ENCODE measurements at regions not wholly inside any gene's neighbourhood (a gene's known extent, or its start where the extent isn't known, plus 50 kb on each side); places are given as distances from the start of the nearest gene placed in this dataset.

GRCh38 chr16:65525707-65526106 lies 403.8 kb upstream of the CDH11 start:
- TF ChIP-seq CTCF (IDR thresholded peaks at IDR 0.05; ENCODE audit: low read length, missing control alignments) = peak; percentile 12
- no peak for DNase-seq (ENCODE audit: low read depth)
- no peak overlapping the region for H3K4me3 ChIP-seq (replicated peaks; ENCODE audit: low read depth, low read length)

GRCh38 chr16:65524997-65525396 lies 403.1 kb upstream of the CDH11 start:
- DNase-seq (ENCODE audit: low read depth) = peak; percentile 81
- no peak overlapping the region for H3K4me3 ChIP-seq (replicated peaks; ENCODE audit: low read depth, low read length)
- TF ChIP-seq CTCF (IDR thresholded peaks at IDR 0.05; ENCODE audit: low read length, missing control alignments) = no peak

GRCh38 chr16:65524231-65524630 lies 402.4 kb upstream of the CDH11 start:
- no peak for TF ChIP-seq CTCF (IDR thresholded peaks at IDR 0.05; ENCODE audit: low read length, missing control alignments)
- H3K4me3 ChIP-seq (replicated peaks; ENCODE audit: low read depth, low read length) = no peak overlapping the region
- no peak for DNase-seq (ENCODE audit: low read depth)

- no peak for TF ChIP-seq CTCF (IDR thresholded peaks at IDR 0.05; ENCODE audit: low read length, missing control alignments)
- H3K4me3 ChIP-seq (replicated peaks; ENCODE audit: low read depth, low read length) = no peak overlapping the region
- no peak for DNase-seq (ENCODE audit: low read depth)
Observed at GRCh38 chr16:65523283-65523944, 401.6 kb upstream of the CDH11 start.

GRCh38 chr16:65522412-65522811 lies 400.5 kb upstream of the CDH11 start:
- TF ChIP-seq CTCF (IDR thresholded peaks at IDR 0.05; ENCODE audit: low read length, missing control alignments) = no peak
- no peak for DNase-seq (ENCODE audit: low read depth)
- H3K4me3 ChIP-seq (replicated peaks; ENCODE audit: low read depth, low read length) = no peak overlapping the region

- TF ChIP-seq CTCF (IDR thresholded peaks at IDR 0.05; ENCODE audit: low read length, missing control alignments) = no peak
- DNase-seq (ENCODE audit: low read depth) = peak; percentile 26
- H3K4me3 ChIP-seq (replicated peaks; ENCODE audit: low read depth, low read length) = no peak overlapping the region
Observed at GRCh38 chr16:65521633-65522328, 399.9 kb upstream of the CDH11 start.

- no peak for TF ChIP-seq CTCF (IDR thresholded peaks at IDR 0.05; ENCODE audit: low read length, missing control alignments)
- DNase-seq (ENCODE audit: low read depth) = no peak
- H3K4me3 ChIP-seq (replicated peaks; ENCODE audit: low read depth, low read length) = no peak overlapping the region
Observed at GRCh38 chr16:65519402-65519801, 397.5 kb upstream of the CDH11 start.
